Activated CD8-positive, alpha-beta memory T cell treated with anti-CD3 and anti-CD28 coated beads for 36 hours (primary cell): ENCODE measurements at regions not wholly inside any gene's neighbourhood (a gene's known extent, or its start where the extent isn't known, plus 50 kb on each side); places are given as distances from the start of the nearest gene placed in this dataset.

Source experiments
- CTCF ChIA-PET: fragments of 350-600 bp; sonication (Branson Sonifier 250); formaldehyde crosslinking; loops from one replicate; lab custom pipeline; 2021; ENCODE audit warnings: antibody characterized with exemption; lab: Charles Lee
- POLR2A ChIA-PET: fragments of 350-600 bp; sonication (Branson Sonifier 250); formaldehyde crosslinking; loops from one replicate; lab custom pipeline; 2021; ENCODE audit warnings: antibody characterized with exemption; lab: Charles Lee

DNA sequence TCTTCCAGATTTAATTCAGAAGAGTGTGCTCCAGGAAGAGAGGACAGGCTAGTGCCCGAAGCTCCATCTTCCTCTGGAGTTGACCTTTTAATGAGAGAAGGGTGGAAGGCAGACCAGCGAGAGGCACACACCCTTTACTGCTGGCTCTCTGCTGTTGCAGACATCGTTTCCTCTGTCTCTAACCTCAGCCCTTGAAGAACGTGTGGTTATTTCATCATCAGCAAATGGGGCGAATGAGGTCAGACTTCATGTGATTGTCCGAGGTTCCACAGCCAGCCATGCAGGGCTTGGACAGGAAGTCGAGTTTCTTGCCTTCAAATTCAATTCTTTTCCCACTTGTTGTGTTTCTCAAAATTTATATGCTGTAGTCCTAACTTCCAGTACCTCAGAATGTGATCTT lies 155.2 kb upstream of the MSX1 start:
- ChIA-PET POLR2A (no interaction called here), CTCF (interaction anchor here (0.6 kb wide), 1 partner anchor 468 kb away, joined by 3 read pairs; no protein-coding TSS in a partner anchor)

GRCh38 chr4:4697584-4697983 lies 155.7 kb upstream of the STX18 start:
- ChIA-PET CTCF (no interaction called here), POLR2A (no interaction called here)

DNA sequence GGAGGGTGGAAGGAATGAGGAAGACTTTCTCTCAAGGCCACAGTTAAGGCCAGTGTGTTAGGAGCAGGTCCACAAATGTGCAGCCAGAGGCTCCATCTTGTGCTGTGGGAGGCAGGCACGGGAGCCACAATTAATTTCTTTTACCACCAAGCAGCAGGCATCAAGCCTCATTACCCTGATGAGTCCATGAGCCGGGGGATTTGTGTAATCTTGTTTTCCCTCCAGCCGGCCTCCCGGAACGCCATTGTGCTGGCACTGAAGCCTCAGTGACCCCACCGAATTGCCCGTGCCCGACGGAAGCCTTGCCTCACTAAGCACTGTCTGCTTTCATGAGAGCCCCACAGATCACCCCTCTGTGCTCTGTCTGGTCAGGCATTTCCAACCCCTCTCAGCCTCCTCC lies 154.7 kb upstream of the STX18 start:
- ChIA-PET CTCF (no interaction called here), POLR2A (no interaction called here)

DNA sequence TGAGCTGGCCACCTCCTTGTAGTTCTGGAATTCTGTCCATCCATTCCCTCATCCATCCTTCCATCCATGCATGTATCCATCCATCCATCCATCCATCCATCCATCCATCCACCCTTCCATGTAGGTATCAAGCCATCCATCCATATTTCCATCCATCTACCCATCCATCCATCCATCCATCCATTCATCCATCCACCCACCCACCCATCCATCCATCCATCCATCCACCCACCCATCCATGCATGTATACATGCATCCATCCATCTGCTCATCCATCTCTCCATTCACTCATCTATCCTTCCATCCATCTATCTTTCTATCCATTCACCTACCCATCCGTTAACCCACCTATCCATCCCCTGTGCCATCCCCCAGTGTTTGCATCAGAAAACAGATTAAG lies 153.6 kb upstream of the STX18 start:
- ChIA-PET POLR2A (no interaction called here), CTCF (no interaction called here)

DNA sequence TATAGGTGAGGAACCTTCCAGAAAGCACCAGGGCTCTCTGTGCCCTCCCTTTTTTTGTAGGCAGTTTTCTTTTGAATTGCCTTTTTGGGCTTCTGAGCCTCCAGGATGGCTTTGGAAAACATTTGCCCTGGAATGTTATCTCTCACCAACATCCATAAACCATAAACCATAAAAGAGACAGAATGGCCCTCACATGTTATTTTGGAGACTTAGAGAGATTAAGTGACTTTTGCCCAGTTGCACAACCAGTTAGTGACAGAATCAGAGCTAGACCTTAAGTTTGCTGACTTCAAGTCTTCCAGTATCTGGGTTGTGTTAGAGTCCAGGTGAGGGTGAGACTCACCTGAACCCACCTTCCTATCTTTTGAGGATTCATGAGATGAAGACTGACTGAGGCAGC lies 153.0 kb upstream of the STX18 start:
- CTCF ChIA-PET, result no interaction called here
- POLR2A ChIA-PET, result no interaction called here

GRCh38 chr4:4694296-4694772 lies 152.5 kb upstream of the STX18 start:
- CTCF ChIA-PET, result no interaction called here
- POLR2A ChIA-PET, result no interaction called here

DNA sequence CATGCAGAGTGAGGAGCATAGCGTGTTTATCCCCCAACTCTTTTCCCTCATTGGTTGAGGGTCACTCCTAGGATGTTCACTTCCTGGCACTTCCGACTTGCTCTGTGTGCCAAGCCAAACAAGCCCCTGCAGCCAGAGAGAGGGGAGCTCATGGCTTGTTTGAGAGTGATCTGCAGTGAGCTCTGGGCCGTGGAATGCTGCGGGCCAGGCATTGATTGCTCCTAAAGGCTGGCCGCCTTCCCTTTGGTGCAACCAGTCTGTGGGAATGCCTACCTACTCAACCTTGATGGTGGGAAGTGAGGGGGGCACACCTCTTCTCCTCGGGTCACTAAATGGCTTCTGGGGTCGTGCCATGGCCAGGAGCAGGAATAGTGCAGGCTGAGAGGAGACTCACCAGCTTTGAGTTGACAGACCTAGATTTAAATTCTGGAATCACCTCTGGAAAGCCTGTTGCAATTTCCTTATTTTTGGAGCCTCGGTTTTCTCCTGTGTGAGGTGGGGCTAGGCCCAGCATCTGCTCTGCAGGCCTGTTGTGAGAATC lies 152.0 kb upstream of the STX18 start:
- CTCF ChIA-PET, result no interaction called here
- POLR2A ChIA-PET, result no interaction called here

DNA sequence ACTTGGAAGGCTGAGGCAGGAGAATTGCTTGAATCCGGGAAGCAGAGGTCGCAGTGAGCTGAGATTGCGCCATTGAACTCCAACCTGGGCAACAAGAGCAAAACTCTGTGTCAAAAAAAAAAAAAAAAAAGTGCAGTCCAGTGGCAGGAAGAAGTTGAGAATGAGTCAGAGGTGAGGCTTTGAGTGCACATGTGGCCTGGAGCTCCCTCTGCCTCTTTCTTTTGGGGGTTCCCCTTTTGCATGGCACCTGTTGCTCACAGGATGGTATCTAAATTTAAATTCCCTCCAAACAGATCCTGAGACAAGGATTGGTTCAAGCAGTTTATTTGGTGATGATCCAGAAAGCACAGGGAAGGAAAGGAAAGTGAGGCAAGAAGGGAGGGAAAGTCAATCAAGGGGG lies 151.4 kb upstream of the STX18 start:
- CTCF ChIA-PET, result no interaction called here
- POLR2A ChIA-PET, result no interaction called here

GRCh38 chr4:4690854-4691253 lies 149.0 kb upstream of the STX18 start:
- ChIA-PET CTCF (interaction anchor here (0.6 kb wide), 1 partner anchor 398 kb away, joined by 3 read pairs; no protein-coding TSS in a partner anchor), POLR2A (no interaction called here)

DNA sequence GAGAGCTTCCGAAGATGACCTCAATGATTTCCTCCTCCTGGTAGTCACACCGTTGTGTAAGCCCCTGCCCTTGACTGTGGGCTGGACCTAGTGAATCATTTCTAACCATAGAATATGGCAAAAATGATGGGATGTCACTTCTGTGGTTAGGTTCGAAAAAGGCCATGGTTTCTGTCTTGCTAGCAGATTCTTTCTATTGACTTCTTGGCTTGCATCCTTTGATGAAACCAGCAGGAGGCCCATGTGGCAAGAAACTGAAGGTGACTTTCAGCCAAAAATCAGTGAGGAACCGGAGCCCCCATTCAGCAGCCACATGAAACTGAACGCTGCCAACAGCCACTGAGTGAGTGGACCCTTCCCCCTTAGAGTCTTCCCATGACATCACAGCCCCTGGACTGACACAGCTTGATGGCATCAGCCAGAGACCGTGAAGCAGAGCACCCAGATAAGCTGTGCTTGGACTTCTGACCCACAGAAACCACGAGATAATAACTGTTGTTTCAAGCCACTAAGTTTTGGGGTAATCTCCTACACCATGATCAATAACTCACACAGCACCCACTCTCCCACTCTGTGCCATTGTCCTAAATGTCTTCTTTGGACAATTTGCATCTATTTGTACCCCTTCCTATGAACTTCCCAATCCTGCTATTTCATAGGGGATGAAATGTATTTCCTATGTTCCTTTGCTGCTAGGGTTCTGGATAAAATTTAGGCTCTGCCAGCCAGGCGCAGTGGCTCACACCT lies 148.0 kb upstream of the STX18 start:
- CTCF ChIA-PET, result no interaction called here
- POLR2A ChIA-PET, result no interaction called here

GRCh38 chr4:4687935-4688727 lies 146.3 kb upstream of the STX18 start:
- POLR2A ChIA-PET, result no interaction called here
- CTCF ChIA-PET, result no interaction called here

GRCh38 chr4:4687100-4687499 lies 145.3 kb upstream of the STX18 start:
- ChIA-PET CTCF (no interaction called here), POLR2A (no interaction called here)

GRCh38 chr4:4685810-4686795 lies 144.3 kb upstream of the STX18 start:
- CTCF ChIA-PET, result interaction anchor here (0.9 kb wide), 1 partner anchor 17 kb away, joined by 3 read pairs; no protein-coding TSS in a partner anchor
- POLR2A ChIA-PET, result no interaction called here

DNA sequence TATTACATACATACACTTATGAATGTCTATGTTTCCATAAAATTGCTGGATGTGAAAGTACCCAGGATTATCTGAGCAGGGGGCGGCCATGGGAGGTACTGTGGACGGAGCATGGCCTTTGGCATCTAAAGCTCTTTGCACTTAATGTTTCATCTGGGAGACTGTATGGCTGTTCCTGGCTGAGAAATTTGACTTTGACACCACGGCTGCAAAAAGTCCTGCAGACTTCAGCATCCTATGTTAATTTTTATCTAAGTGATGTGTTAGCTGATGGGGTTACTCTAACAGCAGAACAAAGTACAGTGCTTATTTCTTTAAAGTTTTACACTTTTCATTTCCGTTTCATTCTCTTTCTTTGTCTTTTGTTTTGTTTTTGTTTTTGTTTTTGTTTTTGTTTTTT lies 139.8 kb upstream of the STX18 start:
- CTCF ChIA-PET, result no interaction called here
- POLR2A ChIA-PET, result no interaction called here

DNA sequence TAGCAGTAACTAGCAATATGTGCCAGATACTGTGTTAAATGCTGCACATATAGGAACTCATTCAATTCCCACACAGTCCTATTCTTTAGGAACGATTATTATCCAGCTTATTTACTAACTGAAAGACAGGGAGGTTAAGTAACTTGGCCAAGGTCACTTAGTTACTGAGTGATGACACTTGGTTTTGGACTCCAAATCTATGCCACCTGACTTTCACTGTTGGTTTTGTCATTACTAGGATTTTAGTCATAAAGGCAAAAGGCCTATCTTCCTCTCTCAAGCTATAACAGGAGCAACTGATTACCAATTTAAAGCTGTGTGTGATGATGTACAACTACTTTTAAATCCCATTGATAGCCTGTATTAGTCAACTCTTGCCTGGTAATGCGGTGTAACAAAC lies 138.9 kb upstream of the STX18 start:
- ChIA-PET CTCF (interaction anchor here (0.7 kb wide), 2 partner anchors 12 to 565 kb away, joined by 3 read pairs; no protein-coding TSS in a partner anchor), POLR2A (no interaction called here)

GRCh38 chr4:4680243-4680642 lies 138.4 kb upstream of the STX18 start:
- CTCF ChIA-PET, result interaction anchor here (0.7 kb wide), 2 partner anchors 11 to 565 kb away, joined by 3 read pairs; no protein-coding TSS in a partner anchor
- POLR2A ChIA-PET, result no interaction called here

GRCh38 chr4:4677556-4678522 lies 136.0 kb upstream of the STX18 start:
- CTCF ChIA-PET, result no interaction called here

DNA sequence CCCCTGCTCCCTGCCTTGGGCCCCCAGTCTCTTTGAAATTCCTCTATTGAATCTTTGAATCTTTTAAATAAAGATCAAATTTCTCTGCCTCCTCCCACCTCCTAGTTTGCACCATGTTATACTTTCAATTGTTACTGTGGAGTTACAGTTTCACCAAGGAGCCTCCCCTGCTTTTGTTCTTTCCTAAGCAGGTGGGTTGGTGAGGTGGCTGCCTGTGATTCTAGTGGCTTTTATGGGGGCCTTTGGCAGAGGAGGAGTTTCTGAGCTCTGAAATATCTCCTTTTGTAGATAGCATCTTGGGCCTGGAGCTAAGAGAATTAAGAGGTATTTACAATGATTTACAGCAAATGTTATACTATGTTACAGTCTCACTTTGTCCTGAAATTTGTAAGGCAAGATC lies 133.8 kb upstream of the STX18 start:
- ChIA-PET CTCF (no interaction called here), POLR2A (no interaction called here)

More at GRCh38 chr4:4677556-4678522, 136.0 kb upstream of the STX18 start:
- POLR2A ChIA-PET, result no interaction called here
